Loucy (cell line): ENCODE measurements at regions not wholly inside any gene's neighbourhood (a gene's known extent, or its start where the extent isn't known, plus 50 kb on each side); places are given as distances from the start of the nearest gene placed in this dataset.
"Not testable (repeated sequence)": the region's sequence is repeated elsewhere in the genome, so short reads cannot be mapped to it uniquely, and the experiment has no call there.

ENCODE experiments used
- H2AFZ ChIP-seq: fragments of 200-600 bp; sonication (generic); 2 replicates; pipeline ENCODE4 v1.6.0; 2016; ENCODE audit warnings: antibody characterized with exemption, mild to moderate bottlenecking, low read length, moderate library complexity
- H3F3A ChIP-seq: fragments of 200-600 bp; 2 replicates; pipeline ENCODE4 v1.6.0; 2016; ENCODE audit warnings: antibody characterized with exemption, low read depth, mild to moderate bottlenecking
- H3K27me3 ChIP-seq: fragments of 200-600 bp; sonication (generic); 2 replicates; pipeline ENCODE4 v1.6.1; 2014; ENCODE audit warnings: low read length, mild to moderate bottlenecking; ENCODE audit not compliant: insufficient read depth, poor library complexity, severe bottlenecking
- H3K36me3 ChIP-seq: fragments of 200-600 bp; sonication (generic); 2 replicates; pipeline ENCODE4 v1.6.1; 2016; ENCODE audit warnings: low read length; ENCODE audit not compliant: insufficient read depth
- H3K4me1 ChIP-seq: fragments of 200-600 bp; sonication (generic); 2 replicates; pipeline ENCODE4 v1.5.1; 2014; ENCODE audit warnings: low read length, mild to moderate bottlenecking; ENCODE audit not compliant: insufficient read depth, poor library complexity, severe bottlenecking
- H3K4me2 ChIP-seq: fragments of 200-600 bp; sonication (generic); 2 replicates; pipeline ENCODE4 v1.6.0; 2014; ENCODE audit warnings: antibody characterized with exemption, low read length, low read depth, mild to moderate bottlenecking; ENCODE audit not compliant: poor library complexity, severe bottlenecking
- H3K4me3 ChIP-seq: fragments of 200-600 bp; sonication (generic); 2 replicates; pipeline ENCODE4 v1.5.1; 2014; ENCODE audit warnings: low read length, mild to moderate bottlenecking, mixed read lengths; ENCODE audit not compliant: poor library complexity, severe bottlenecking
- H3K79me2 ChIP-seq: fragments of 200-600 bp; sonication (generic); 2 replicates; pipeline ENCODE4 v1.6.1; 2014; ENCODE audit warnings: low read length; ENCODE audit not compliant: insufficient read depth
- H3K9ac ChIP-seq: fragments of 200-600 bp; sonication (generic); 2 replicates; pipeline ENCODE4 v1.6.0; 2014; ENCODE audit warnings: mild to moderate bottlenecking, low read depth, low read length, moderate library complexity; ENCODE audit not compliant: poor library complexity, severe bottlenecking
- H3K9me2 ChIP-seq: fragments of 200-600 bp; sonication (generic); replicated peaks from 2 replicates; pipeline ENCODE4 v1.6.1; 2016; ENCODE audit warnings: low read depth, low read length, mixed read lengths
- H3K9me3 ChIP-seq: fragments of 200-600 bp; sonication (generic); 2 replicates; pipeline ENCODE4 v1.6.1; 2014; ENCODE audit warnings: mild to moderate bottlenecking, antibody characterized with exemption, low read length, low read depth; ENCODE audit not compliant: insufficient read depth
- H4K20me1 ChIP-seq: fragments of 200-600 bp; sonication (generic); 2 replicates; pipeline ENCODE4 v1.6.0; 2014; ENCODE audit warnings: antibody characterized with exemption, low read length, mild to moderate bottlenecking; ENCODE audit not compliant: insufficient read depth, poor library complexity, severe bottlenecking
- CTCF ChIP-seq: fragments of 200-600 bp; sonication (generic); conservative IDR thresholded peaks from 2 replicates; pipeline ENCODE4 v1.5.1; 2014; ENCODE audit warnings: mild to moderate bottlenecking, antibody characterized with exemption, low read length
- EZH2phosphoT487 ChIP-seq: fragments of 200-600 bp; IDR thresholded peaks from 2 replicates; pipeline ENCODE4 v1.6.1; 2018; ENCODE audit warnings: antibody characterized with exemption, mild to moderate bottlenecking, moderate library complexity, borderline replicate concordance

- H3K9me2 ChIP-seq: no peaks in the 10 kb centered on the region
- no peaks in the 10 kb centered on the region for H3F3A ChIP-seq
- no peaks in the 10 kb centered on the region for H3K27me3 ChIP-seq
- no peaks in the 10 kb centered on the region for H3K79me2 ChIP-seq
- H3K9me3 ChIP-seq: peaks cover 7% of the 10 kb centered on the region; the same call in 1 of the 2 replicates
- H4K20me1 ChIP-seq: no peaks in the 10 kb centered on the region
- H3K4me1 ChIP-seq: no peaks in the 10 kb centered on the region
- TF ChIP-seq EZH2phosphoT487 (no peak), CTCF (no peak)
- H2AFZ ChIP-seq: no peak overlapping the region
- H3K4me2 ChIP-seq: no peak overlapping the region
- H3K36me3 ChIP-seq: no peaks in the 10 kb centered on the region
- H3K4me3 ChIP-seq: no peak overlapping the region
- H3K9ac ChIP-seq: no peak overlapping the region
Observed at GRCh38 chr19:31535691-31536460, 186.6 kb upstream of the TSHZ3 start.

- H3K4me1 ChIP-seq: no peaks in the 10 kb centered on the region
- H2AFZ ChIP-seq: no peak overlapping the region
- no peak overlapping the region for H3K4me2 ChIP-seq
- H3K9me2 ChIP-seq: no peaks in the 10 kb centered on the region
- H3K9me3 ChIP-seq: peaks cover 7% of the 10 kb centered on the region; the same call in 1 of the 2 replicates
- H4K20me1 ChIP-seq: no peaks in the 10 kb centered on the region
- TF ChIP-seq EZH2phosphoT487 (no peak), CTCF (no peak)
- no peaks in the 10 kb centered on the region for H3F3A ChIP-seq
- H3K9ac ChIP-seq: no peak overlapping the region
- no peaks in the 10 kb centered on the region for H3K27me3 ChIP-seq
- no peaks in the 10 kb centered on the region for H3K79me2 ChIP-seq
- no peaks in the 10 kb centered on the region for H3K36me3 ChIP-seq
- no peak overlapping the region for H3K4me3 ChIP-seq
Observed at GRCh38 chr19:31537136-31537535, 187.9 kb upstream of the TSHZ3 start.

DNA sequence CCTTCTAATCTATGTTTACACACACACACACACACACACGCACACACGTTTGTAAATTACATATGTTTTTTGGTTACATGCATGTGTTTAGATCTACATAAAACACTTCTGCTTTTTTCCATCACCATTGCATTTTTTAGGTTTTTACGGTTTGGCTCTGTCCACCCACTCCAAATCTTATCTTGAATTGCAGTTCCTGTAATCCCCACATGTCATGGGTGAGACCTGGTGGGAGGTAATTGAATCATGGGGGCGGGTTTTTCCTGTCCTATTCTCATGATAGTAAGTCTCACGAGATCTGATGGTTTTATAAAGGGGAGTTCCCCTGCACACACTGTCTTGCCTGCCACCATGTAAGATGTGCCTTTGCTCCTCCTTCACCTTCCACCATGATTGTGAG is 188.7 kb upstream of the TSHZ3 start:
- not testable (repeated sequence) for H3K9ac ChIP-seq, H3K27me3 ChIP-seq, H3K9me2 ChIP-seq, H4K20me1 ChIP-seq, H3K4me3 ChIP-seq, H3K79me2 ChIP-seq, H3K4me1 ChIP-seq, H3K36me3 ChIP-seq, H3K9me3 ChIP-seq, H3F3A ChIP-seq, H2AFZ ChIP-seq, H3K4me2 ChIP-seq

DNA sequence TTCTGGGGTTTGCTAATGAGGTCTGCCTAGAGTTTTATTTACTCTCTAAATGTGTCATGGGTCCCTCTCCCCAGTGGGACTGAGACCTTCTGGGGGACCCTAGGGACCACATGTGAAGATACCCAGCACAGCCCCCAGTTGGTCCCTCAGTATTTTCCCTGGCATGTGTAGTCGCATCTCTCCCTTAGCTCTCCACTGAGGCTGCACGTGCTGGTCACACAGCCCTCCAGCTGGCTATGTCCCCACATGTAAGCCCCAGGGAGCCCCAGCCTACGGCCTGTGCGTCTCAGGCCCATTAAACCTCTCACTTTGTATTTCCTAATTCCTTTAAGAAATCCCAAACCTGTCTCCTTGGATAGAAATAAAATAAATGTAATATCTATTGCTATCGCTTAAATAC is 189.6 kb upstream of the TSHZ3 start:
- no peaks in the 10 kb centered on the region for H3K36me3 ChIP-seq
- no peak overlapping the region for H3K9ac ChIP-seq
- no peaks in the 10 kb centered on the region for H3F3A ChIP-seq
- H3K4me2 ChIP-seq: no peak overlapping the region
- H3K79me2 ChIP-seq: no peaks in the 10 kb centered on the region
- no peak for TF ChIP-seq EZH2phosphoT487
- no peak for TF ChIP-seq CTCF
- no peak overlapping the region for H2AFZ ChIP-seq
- no peaks in the 10 kb centered on the region for H4K20me1 ChIP-seq
- peaks cover 7% of the 10 kb centered on the region; the same call in 1 of the 2 replicates for H3K9me3 ChIP-seq
- H3K9me2 ChIP-seq: no peaks in the 10 kb centered on the region
- no peaks in the 10 kb centered on the region for H3K27me3 ChIP-seq
- no peak overlapping the region for H3K4me3 ChIP-seq
- H3K4me1 ChIP-seq: no peaks in the 10 kb centered on the region
